Upper lobe of right lung (tissue), 1 donor: ENCODE measurements at regions not wholly inside any gene's neighbourhood (a gene's known extent, or its start where the extent isn't known, plus 50 kb on each side); places are given as distances from the start of the nearest gene placed in this dataset.
A peak's percentile ranks its signal among the peaks of the same experiment; 100 is the strongest.

ENCODE experiments used
- ATAC-seq: fragments of 200-7000 bp; cut with Tn5 transposase; one replicate; pipeline ENCODE4 v1.9.1; 2020; ENCODE audit warnings: mild to moderate bottlenecking, moderate library complexity
- DNase-seq: peaks from one replicate; pipeline ENCODE4 v3.0.0-alpha.2; 2020
- H3K27ac ChIP-seq: fragments of 200-600 bp; one replicate; pipeline ENCODE4 v1.8.0; 2022
- H3K27me3 ChIP-seq: fragments of 200-600 bp; one replicate; pipeline ENCODE4 v1.8.0; 2022; ENCODE audit warnings: mild to moderate bottlenecking
- H3K36me3 ChIP-seq: fragments of 200-600 bp; one replicate; pipeline ENCODE4 v1.8.0; 2022
- H3K4me1 ChIP-seq: fragments of 200-600 bp; one replicate; pipeline ENCODE4 v1.8.0; 2022
- H3K4me3 ChIP-seq: fragments of 200-600 bp; one replicate; pipeline ENCODE4 v1.8.0; 2022; ENCODE audit warnings: mild to moderate bottlenecking
- H3K9me3 ChIP-seq: fragments of 200-600 bp; one replicate; pipeline ENCODE4 v1.8.0; 2022
- intact Hi-C: fragments of 100-400 bp; cut with DNase I; formaldehyde crosslinking; loops from one replicate; pipeline ENCODE4 v1.11.0; 2022
- TF ChIP-seq, protein P1 (sequence below): fragments of 200-600 bp; IDR thresholded peaks from one replicate; pipeline ENCODE4 v1.8.0; 2022; ENCODE audit warnings: antibody characterized with exemption
- donor health status: DM: no; HTN: yes; CAD: no; lungs with severe emphysema.

DNA sequence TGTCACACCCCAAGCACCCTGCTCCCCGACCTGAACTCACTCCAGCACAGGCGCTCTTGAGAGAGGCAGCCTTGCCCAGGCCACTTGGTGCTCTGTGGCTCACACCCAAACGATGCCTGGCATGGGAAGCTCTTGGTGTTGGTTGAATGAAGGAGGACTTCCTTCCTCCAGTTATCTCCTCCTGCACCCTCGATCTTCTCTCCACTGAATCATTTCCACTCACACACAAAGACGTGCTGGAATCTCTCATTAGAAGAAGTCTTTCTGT lies 90.5 kb upstream of the TRIM2 start:
- no peaks in the 10 kb centered on the region for H3K4me1 ChIP-seq
- H3K27me3 ChIP-seq = no peaks in the 10 kb centered on the region
- DNase-seq (no peak), ATAC-seq (no peak)
- H3K4me3 ChIP-seq = no peak overlapping the region
- intact Hi-C loops = no loop called here
- H3K9me3 ChIP-seq = no peaks in the 10 kb centered on the region
- TF ChIP-seq, protein P1, sequence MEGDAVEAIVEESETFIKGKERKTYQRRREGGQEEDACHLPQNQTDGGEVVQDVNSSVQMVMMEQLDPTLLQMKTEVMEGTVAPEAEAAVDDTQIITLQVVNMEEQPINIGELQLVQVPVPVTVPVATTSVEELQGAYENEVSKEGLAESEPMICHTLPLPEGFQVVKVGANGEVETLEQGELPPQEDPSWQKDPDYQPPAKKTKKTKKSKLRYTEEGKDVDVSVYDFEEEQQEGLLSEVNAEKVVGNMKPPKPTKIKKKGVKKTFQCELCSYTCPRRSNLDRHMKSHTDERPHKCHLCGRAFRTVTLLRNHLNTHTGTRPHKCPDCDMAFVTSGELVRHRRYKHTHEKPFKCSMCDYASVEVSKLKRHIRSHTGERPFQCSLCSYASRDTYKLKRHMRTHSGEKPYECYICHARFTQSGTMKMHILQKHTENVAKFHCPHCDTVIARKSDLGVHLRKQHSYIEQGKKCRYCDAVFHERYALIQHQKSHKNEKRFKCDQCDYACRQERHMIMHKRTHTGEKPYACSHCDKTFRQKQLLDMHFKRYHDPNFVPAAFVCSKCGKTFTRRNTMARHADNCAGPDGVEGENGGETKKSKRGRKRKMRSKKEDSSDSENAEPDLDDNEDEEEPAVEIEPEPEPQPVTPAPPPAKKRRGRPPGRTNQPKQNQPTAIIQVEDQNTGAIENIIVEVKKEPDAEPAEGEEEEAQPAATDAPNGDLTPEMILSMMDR = no peak
- no peak overlapping the region for H3K27ac ChIP-seq
- H3K36me3 ChIP-seq = no peaks in the 10 kb centered on the region

DNA sequence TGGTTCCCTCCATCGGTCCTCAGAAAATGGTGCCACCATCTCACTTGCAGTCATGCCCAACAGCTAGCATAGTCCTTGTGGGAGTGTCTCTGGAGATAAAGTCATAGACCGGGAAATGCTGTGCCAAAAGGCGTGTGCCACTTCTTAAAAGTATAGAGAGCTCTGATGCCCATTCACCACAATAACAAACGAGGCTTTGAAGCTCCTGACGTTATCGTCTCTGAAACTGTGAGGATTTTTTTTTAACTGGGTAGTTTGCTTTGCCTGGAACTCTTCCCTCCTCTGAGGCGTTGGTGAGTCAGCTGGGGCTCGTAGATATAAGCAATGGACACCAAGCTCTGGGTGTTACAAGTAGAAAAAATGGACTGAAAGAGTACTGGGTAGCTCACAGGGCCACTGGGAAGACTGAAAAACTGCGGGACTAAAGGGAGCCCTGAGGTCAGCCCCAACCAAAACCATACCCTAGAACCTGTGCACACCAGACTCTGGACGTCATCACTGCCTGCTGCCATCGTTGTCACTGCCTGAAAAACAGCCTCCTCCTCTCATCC lies 89.4 kb upstream of the TRIM2 start:
- peak; percentile 13 for ATAC-seq
- H3K27ac ChIP-seq = peak overlapping the region; percentile 60

GRCh38 chr4:153115322-153116290 lies 88.6 kb upstream of the TRIM2 start:
- no peaks in the 10 kb centered on the region for H3K4me1 ChIP-seq
- peak overlapping the region; percentile 30 for H3K4me3 ChIP-seq
- intact Hi-C loops = no loop called here
- no peaks in the 10 kb centered on the region for H3K27me3 ChIP-seq
- ATAC-seq (peak; percentile 66), DNase-seq (no peak)
- H3K9me3 ChIP-seq = no peaks in the 10 kb centered on the region
- H3K36me3 ChIP-seq = no peaks in the 10 kb centered on the region
- H3K27ac ChIP-seq = peak overlapping the region; percentile 60
- TF ChIP-seq, protein P1 = no peak

More for the DNA sequence above, 89.4 kb upstream of the TRIM2 start:
- intact Hi-C loops = no loop called here
- H3K9me3 ChIP-seq = no peaks in the 10 kb centered on the region
- no peaks in the 10 kb centered on the region for H3K4me1 ChIP-seq
- H3K4me3 ChIP-seq = no peak overlapping the region
- TF ChIP-seq, protein P1 = no peak
- DNase-seq = no peak
- H3K27me3 ChIP-seq = no peaks in the 10 kb centered on the region
- H3K36me3 ChIP-seq = no peaks in the 10 kb centered on the region

- H3K27me3 ChIP-seq = no peaks in the 10 kb centered on the region
- no peaks in the 10 kb centered on the region for H3K9me3 ChIP-seq
- no peak overlapping the region for H3K27ac ChIP-seq
- TF ChIP-seq, protein P1 = no peak
- no peaks in the 10 kb centered on the region for H3K36me3 ChIP-seq
- H3K4me3 ChIP-seq = peak overlapping the region; percentile 30
- no peaks in the 10 kb centered on the region for H3K4me1 ChIP-seq
- ATAC-seq = no peak
- no peak for DNase-seq
- intact Hi-C loops = no loop called here
Measured at GRCh38 chr4:153116291-153116680, 88.0 kb upstream of the TRIM2 start.

- no peak overlapping the region for H3K27ac ChIP-seq
- ATAC-seq = no peak
Measured at GRCh38 chr4:153116801-153117200, 87.4 kb upstream of the TRIM2 start.

More at GRCh38 chr4:153116801-153117200, 87.4 kb upstream of the TRIM2 start:
- H3K36me3 ChIP-seq = no peaks in the 10 kb centered on the region
- no peak for DNase-seq
- no peaks in the 10 kb centered on the region for H3K27me3 ChIP-seq
- no peaks in the 10 kb centered on the region for H3K4me1 ChIP-seq
- no peaks in the 10 kb centered on the region for H3K9me3 ChIP-seq
- H3K4me3 ChIP-seq = no peak overlapping the region
- TF ChIP-seq, protein P1 = no peak
- intact Hi-C loops = no loop called here
